Gastroesophageal sphincter (tissue), 3 donors: ENCODE measurements at regions not wholly inside any gene's neighbourhood (a gene's known extent, or its start where the extent isn't known, plus 50 kb on each side); places are given as distances from the start of the nearest gene placed in this dataset.

ENCODE experiments used
- CTCF ChIP-seq, 4 experiments: fragments of 200-600 bp in 2 of 4; fragments of 450-650 bp in 2 of 4; sonication (generic) in 1 of 4; IDR thresholded peaks; one replicate each; pipeline ENCODE4 v1.5.1; 2017 to 2019; ENCODE audit warnings: antibody characterized with exemption in 4 of 4, mild to moderate bottlenecking in 2 of 4, moderate library complexity in 2 of 4
- EP300 ChIP-seq: sonication (generic); formaldehyde crosslinking; IDR thresholded peaks from one replicate; pipeline ENCODE4 v1.6.1; 2017; ENCODE audit warnings: antibody characterized with exemption, mild to moderate bottlenecking
- POLR2A ChIP-seq, 2 donors: fragments of 450-650 bp; IDR thresholded peaks; one replicate each; pipeline ENCODE4 v1.6.1; 2017; ENCODE audit warnings: antibody characterized with exemption in 2 of 2, mild to moderate bottlenecking in 2 of 2, moderate library complexity in 1 of 2

GRCh38 chr6:147874322-147874721 is 365.8 kb downstream of the SAMD5 start:
- no peak for TF ChIP-seq CTCF (IDR thresholded peaks at IDR 0.05)
- TF ChIP-seq POLR2A (IDR thresholded peaks at IDR 0.05), result no peak
- TF ChIP-seq EP300, result no peak
